ENCODE measurements at regions not wholly inside any gene's neighbourhood (a gene's known extent, or its start where the extent isn't known, plus 50 kb on each side); places are given as distances from the start of the nearest gene placed in this dataset.

DNA sequence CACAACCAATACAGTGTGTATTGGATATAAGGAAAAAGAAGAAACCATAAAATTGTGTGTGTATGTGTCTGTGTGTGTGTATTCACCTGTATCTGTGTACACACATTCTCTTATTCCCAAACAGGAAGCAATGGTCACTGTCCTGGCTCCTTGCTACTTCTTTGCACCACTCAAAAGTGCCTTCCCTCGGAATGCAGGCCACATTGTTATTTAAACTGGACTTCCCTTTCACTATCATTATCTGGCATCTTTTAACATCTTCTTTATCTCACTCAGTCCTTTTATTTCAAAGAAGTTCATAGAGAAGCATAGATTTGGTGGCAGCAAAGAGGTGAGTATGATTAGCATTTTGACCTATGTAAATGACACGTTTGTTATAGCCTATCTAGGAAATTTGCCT lies 803.7 kb downstream of the NCAM2 start:
- DNase-seq = no peak
- Histone ChIP-seq H3K27me3 (ENCODE audit: insufficient read depth, low read depth) (no peaks in the 10 kb centered on the region), H3K79me2 (ENCODE audit: low read depth) (no peaks in the 10 kb centered on the region), H4K20me1 (ENCODE audit: insufficient read depth) (no peaks in the 10 kb centered on the region), H3K4me1 (replicated peaks; ENCODE audit: insufficient read depth) (no peaks in the 10 kb centered on the region), H3F3A (ENCODE audit: insufficient read depth, low read depth) (no peaks in the 10 kb centered on the region), H3K36me3 (ENCODE audit: low read depth) (no peaks in the 10 kb centered on the region), H3K9me3 (ENCODE audit: insufficient read depth, low read depth) (no peaks in the 10 kb centered on the region), H3K4me3 (no peak overlapping the region), H2AFZ (no peak overlapping the region), H3K9me2 (ENCODE audit: insufficient read depth) (no peaks in the 10 kb centered on the region), H3K4me2 (no peak overlapping the region), H3K27ac (no peak overlapping the region)
- CTCF ChIA-PET = no interaction called here
- POLR2A ChIA-PET (ENCODE audit: unreplicated experiment) = no interaction called here
- intact Hi-C loops (cut with micrococcal nuclease; ENCODE audit: unreplicated experiment) = no loop called here
- TF ChIP-seq EZH2 (IDR thresholded peaks at IDR 0.05; ENCODE audit: low read depth) = no peak
- TF ChIP-seq, protein P1, sequence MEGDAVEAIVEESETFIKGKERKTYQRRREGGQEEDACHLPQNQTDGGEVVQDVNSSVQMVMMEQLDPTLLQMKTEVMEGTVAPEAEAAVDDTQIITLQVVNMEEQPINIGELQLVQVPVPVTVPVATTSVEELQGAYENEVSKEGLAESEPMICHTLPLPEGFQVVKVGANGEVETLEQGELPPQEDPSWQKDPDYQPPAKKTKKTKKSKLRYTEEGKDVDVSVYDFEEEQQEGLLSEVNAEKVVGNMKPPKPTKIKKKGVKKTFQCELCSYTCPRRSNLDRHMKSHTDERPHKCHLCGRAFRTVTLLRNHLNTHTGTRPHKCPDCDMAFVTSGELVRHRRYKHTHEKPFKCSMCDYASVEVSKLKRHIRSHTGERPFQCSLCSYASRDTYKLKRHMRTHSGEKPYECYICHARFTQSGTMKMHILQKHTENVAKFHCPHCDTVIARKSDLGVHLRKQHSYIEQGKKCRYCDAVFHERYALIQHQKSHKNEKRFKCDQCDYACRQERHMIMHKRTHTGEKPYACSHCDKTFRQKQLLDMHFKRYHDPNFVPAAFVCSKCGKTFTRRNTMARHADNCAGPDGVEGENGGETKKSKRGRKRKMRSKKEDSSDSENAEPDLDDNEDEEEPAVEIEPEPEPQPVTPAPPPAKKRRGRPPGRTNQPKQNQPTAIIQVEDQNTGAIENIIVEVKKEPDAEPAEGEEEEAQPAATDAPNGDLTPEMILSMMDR (conservative IDR thresholded peaks at IDR 0.05) = no peak
- BruUV-seq (replicated peaks) = no TSS peak

DNA sequence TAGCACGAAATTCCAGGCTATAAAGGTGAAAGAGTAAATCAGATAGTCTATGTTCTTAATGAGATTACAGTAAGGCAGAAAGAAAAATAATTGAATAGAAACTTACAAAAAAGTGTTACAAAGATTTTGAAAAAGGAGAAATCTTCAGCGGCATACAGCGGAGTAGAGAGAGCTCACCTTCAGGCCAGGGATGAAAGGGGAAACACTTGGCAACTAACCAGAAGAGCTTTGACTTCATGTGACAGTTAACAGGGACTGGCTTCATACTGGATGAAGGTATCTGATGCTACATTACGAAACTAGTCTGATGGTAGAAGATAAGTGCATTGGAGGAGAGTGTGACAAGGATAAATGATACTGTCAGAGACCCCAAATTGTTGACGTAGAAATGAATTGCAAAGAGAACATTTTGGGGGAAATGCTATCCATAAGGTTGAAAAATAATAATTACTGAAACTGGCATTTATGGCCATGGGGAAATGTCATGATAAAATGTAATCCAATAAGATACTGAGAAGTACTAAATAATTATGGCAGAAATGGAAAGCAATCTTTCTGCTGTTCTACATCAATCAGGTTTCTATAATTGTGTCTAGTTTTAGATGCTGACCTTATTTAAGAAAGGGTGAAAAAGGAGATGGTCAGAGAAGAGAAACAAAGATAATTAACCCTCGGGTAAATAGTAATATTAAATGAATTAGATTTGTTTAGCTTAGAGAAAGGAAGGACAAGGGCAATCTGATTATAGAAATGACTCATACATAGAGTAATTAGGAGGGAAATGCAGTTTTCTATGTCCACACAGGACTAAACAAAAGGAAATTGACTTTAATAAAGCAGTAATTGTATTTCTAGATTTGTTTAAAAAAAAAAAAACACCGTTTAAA lies 808.7 kb downstream of the NCAM2 start:
- H3K9me2 ChIP-seq (ENCODE audit: insufficient read depth) = no peaks in the 10 kb centered on the region
- no peaks in the 10 kb centered on the region for H3K4me1 ChIP-seq (replicated peaks; ENCODE audit: insufficient read depth)
- CTCF ChIA-PET = no interaction called here
- H4K20me1 ChIP-seq (ENCODE audit: insufficient read depth) = no peaks in the 10 kb centered on the region
- BruUV-seq (replicated peaks) = no TSS peak
- H3K9me3 ChIP-seq (ENCODE audit: insufficient read depth, low read depth) = no peaks in the 10 kb centered on the region
- no peak overlapping the region for H2AFZ ChIP-seq
- no peak overlapping the region for H3K4me2 ChIP-seq
- DNase-seq = no peak
- H3K36me3 ChIP-seq (ENCODE audit: low read depth) = no peaks in the 10 kb centered on the region
- H3K4me3 ChIP-seq = no peak overlapping the region
- no peak overlapping the region for H3K27ac ChIP-seq
- H3F3A ChIP-seq (ENCODE audit: insufficient read depth, low read depth) = no peaks in the 10 kb centered on the region
- POLR2A ChIA-PET (ENCODE audit: unreplicated experiment) = no interaction called here
- no peaks in the 10 kb centered on the region for H3K79me2 ChIP-seq (ENCODE audit: low read depth)
- H3K27me3 ChIP-seq (ENCODE audit: insufficient read depth, low read depth) = no peaks in the 10 kb centered on the region
- intact Hi-C loops (cut with micrococcal nuclease; ENCODE audit: unreplicated experiment) = no loop called here
- TF ChIP-seq, protein P1 (conservative IDR thresholded peaks at IDR 0.05) = no peak
- no peak for TF ChIP-seq EZH2 (IDR thresholded peaks at IDR 0.05; ENCODE audit: low read depth)

DNA sequence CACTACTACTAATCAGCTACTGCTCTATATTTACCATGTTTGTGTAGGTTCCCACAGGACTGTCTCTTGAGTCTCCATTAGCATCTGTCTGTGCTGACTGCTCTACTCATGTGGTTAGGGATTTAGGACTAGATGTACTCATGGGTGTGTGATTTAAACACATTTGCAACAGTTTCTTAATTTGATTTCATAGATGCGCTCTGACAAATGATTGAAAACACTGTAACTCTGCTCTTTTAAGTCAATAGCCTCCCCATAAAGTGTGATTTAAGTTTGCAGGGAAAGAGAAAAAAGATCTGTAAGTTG lies 809.3 kb downstream of the NCAM2 start:
- Histone ChIP-seq H3K27me3 (ENCODE audit: insufficient read depth, low read depth) (no peaks in the 10 kb centered on the region), H3K4me2 (no peak overlapping the region), H3K36me3 (ENCODE audit: low read depth) (no peaks in the 10 kb centered on the region), H3K79me2 (ENCODE audit: low read depth) (no peaks in the 10 kb centered on the region), H3K27ac (no peak overlapping the region), H3K4me3 (no peak overlapping the region), H3F3A (ENCODE audit: insufficient read depth, low read depth) (no peaks in the 10 kb centered on the region), H3K4me1 (replicated peaks; ENCODE audit: insufficient read depth) (no peaks in the 10 kb centered on the region), H4K20me1 (ENCODE audit: insufficient read depth) (no peaks in the 10 kb centered on the region), H3K9me2 (ENCODE audit: insufficient read depth) (no peaks in the 10 kb centered on the region), H3K9me3 (ENCODE audit: insufficient read depth, low read depth) (no peaks in the 10 kb centered on the region), H2AFZ (no peak overlapping the region)
- ChIA-PET POLR2A (ENCODE audit: unreplicated experiment) (no interaction called here), CTCF (no interaction called here)
- TF ChIP-seq, protein P1 (conservative IDR thresholded peaks at IDR 0.05) = no peak
- TF ChIP-seq EZH2 (IDR thresholded peaks at IDR 0.05; ENCODE audit: low read depth) = no peak
- DNase-seq = no peak
- intact Hi-C loops (cut with micrococcal nuclease; ENCODE audit: unreplicated experiment) = no loop called here
- no TSS peak for BruUV-seq (replicated peaks)
